B cell (primary cell): ENCODE measurements at regions not wholly inside any gene's neighbourhood (a gene's known extent, or its start where the extent isn't known, plus 50 kb on each side); places are given as distances from the start of the nearest gene placed in this dataset.

ENCODE experiments used
- ATAC-seq: fragments of 200-7000 bp; cut with Tn5 transposase; one replicate; pipeline ENCODE4 v1.10.0; 2021; ENCODE audit warnings: low read depth, mild to moderate bottlenecking, moderate number of reproducible peaks, moderate library complexity
- CTCF ChIA-PET: fragments of 350-600 bp; sonication (Branson Sonifier 250); formaldehyde crosslinking; loops from one replicate; lab custom pipeline; 2021; ENCODE audit warnings: antibody characterized with exemption, inconsistent platforms; lab: Charles Lee
- POLR2A ChIA-PET: fragments of 350-600 bp; sonication (Branson Sonifier 250); formaldehyde crosslinking; loops from one replicate; lab custom pipeline; 2021; ENCODE audit warnings: antibody characterized with exemption; lab: Charles Lee
- DNase-seq: peaks from one replicate; pipeline ENCODE4 v3.0.0; 2013
- H2AFZ ChIP-seq: 2 replicates; pipeline ENCODE4 v1.6.1; 2012; ENCODE audit warnings: mild to moderate bottlenecking, low read depth, low read length; ENCODE audit not compliant: insufficient read depth, poor library complexity, severe bottlenecking
- H3K27ac ChIP-seq, 2 donors: 1 replicate in 1 of 2; 2 replicates in 1 of 2; pipeline ENCODE4 v1.5.1; 2012 to 2013; ENCODE audit warnings: low read length in 2 of 2, mild to moderate bottlenecking in 2 of 2, moderate library complexity in 1 of 2
- H3K27me3 ChIP-seq, 4 experiments: fragments of 200-600 bp in 1 of 4; sonication (generic) in 1 of 4; replicated peaks in 1 of 4; 1 replicate in 2 of 4; 2 replicates in 2 of 4; pipeline versions ENCODE4 v1.6.1 to v1.7.0; 2013 to 2016; ENCODE audit warnings: low read length in 3 of 4, mild to moderate bottlenecking in 2 of 4, mixed read lengths in 1 of 4, moderate library complexity in 1 of 4; ENCODE audit not compliant: insufficient read depth in 4 of 4, control insufficient read depth in 3 of 4; ENCODE audit errors: control extremely low read depth in 1 of 4
- H3K36me3 ChIP-seq, 2 experiments: replicated peaks in 1 of 2; 1 replicate in 1 of 2; 2 replicates in 1 of 2; pipeline versions ENCODE4 v1.6.1 to v1.7.1; 2013; ENCODE audit warnings: low read length in 1 of 2; ENCODE audit not compliant: insufficient read depth in 2 of 2, control insufficient read depth in 1 of 2; ENCODE audit errors: control extremely low read depth in 1 of 2, extremely low read depth in 1 of 2
- H3K4me1 ChIP-seq, 2 donors: fragments of 200-600 bp in 1 of 2; sonication (generic) in 1 of 2; 1 replicate in 1 of 2; 2 replicates in 1 of 2; pipeline versions ENCODE4 v1.5.1 to v1.6.1; 2013 to 2017; ENCODE audit warnings: low read length in 2 of 2; ENCODE audit not compliant: control insufficient read depth in 2 of 2, insufficient read depth in 2 of 2
- H3K4me2 ChIP-seq: replicated peaks from 2 replicates; pipeline ENCODE3; 2012; ENCODE audit warnings: mild to moderate bottlenecking, low read depth, low read length; ENCODE audit not compliant: poor library complexity, severe bottlenecking
- H3K4me3 ChIP-seq, 5 experiments: fragments of 200-600 bp in 1 of 5; sonication (generic) in 1 of 5; 1 replicate in 3 of 5; 2 replicates in 2 of 5; pipeline versions ENCODE4 v1.5.1 to v1.7.0; 2011 to 2016; ENCODE audit warnings: low read length in 4 of 5, mild to moderate bottlenecking in 4 of 5, low read depth in 2 of 5, control low read depth in 1 of 5, moderate library complexity in 1 of 5; ENCODE audit not compliant: insufficient read depth in 1 of 5; ENCODE audit errors: control extremely low read depth in 1 of 5, extremely low read depth in 1 of 5
- H3K79me2 ChIP-seq: fragments of 200-600 bp; sonication (generic); one replicate; pipeline ENCODE4 v1.6.0; 2016; ENCODE audit warnings: low read length; ENCODE audit not compliant: control insufficient read depth, insufficient read depth
- H3K9ac ChIP-seq: fragments of 200-600 bp; sonication (generic); 2 replicates; pipeline ENCODE4 v1.6.1; 2017; ENCODE audit warnings: mild to moderate bottlenecking, low read length, moderate library complexity
- H3K9me3 ChIP-seq, 3 donors: one replicate each; pipeline versions ENCODE4 v1.6.1 to v1.7.1; 2013; ENCODE audit warnings: low read length in 2 of 3; ENCODE audit not compliant: control insufficient read depth in 2 of 3, insufficient read depth in 1 of 3; ENCODE audit errors: control extremely low read depth in 1 of 3
- H4K20me1 ChIP-seq: 2 replicates; pipeline ENCODE4 v1.6.0; 2012; ENCODE audit warnings: mild to moderate bottlenecking, low read length; ENCODE audit not compliant: insufficient read depth, control insufficient read depth, poor library complexity, severe bottlenecking
- H3K27ac Mint-ChIP-seq: one replicate; pipeline ENCODE4 v1.8.0; 2021; ENCODE audit warnings: mixed read lengths
- H3K27me3 Mint-ChIP-seq: one replicate; pipeline ENCODE4 v1.8.0; 2021; ENCODE audit warnings: mixed read lengths
- H3K4me1 Mint-ChIP-seq: one replicate; pipeline ENCODE4 v1.8.0; 2021; ENCODE audit warnings: mixed read lengths
- H3K4me3 Mint-ChIP-seq: one replicate; pipeline ENCODE4 v1.8.0; 2021; ENCODE audit warnings: mixed read lengths
- H3K9me3 Mint-ChIP-seq: one replicate; pipeline ENCODE4 v1.8.0; 2022; ENCODE audit warnings: mixed read lengths; ENCODE audit not compliant: insufficient read depth
- CTCF ChIP-seq: fragments of 200-600 bp; IDR thresholded peaks from one replicate; pipeline ENCODE4 v1.8.0; 2022; ENCODE audit warnings: antibody characterized with exemption, mild to moderate bottlenecking
- EZH2 ChIP-seq: IDR thresholded peaks from 2 replicates; pipeline ENCODE4 v1.6.1; 2012; ENCODE audit warnings: borderline replicate concordance, low read depth, mild to moderate bottlenecking, moderate library complexity, low read length; ENCODE audit not compliant: insufficient read depth, poor library complexity, severe bottlenecking
- WGBS: methylation state at CpG from one replicate; pipeline ENCODE4 v1.1.5; 2013; ENCODE audit warnings: missing lambda C conversion rate; ENCODE audit not compliant: insufficient coverage; 5-methylcytosine and 5-hydroxymethylcytosine counted together
- intact Hi-C: fragments of 100-400 bp; cut with micrococcal nuclease; formaldehyde crosslinking; loops from one replicate; pipeline ENCODE4 v1.10.0; 2022

GRCh38 chr1:184875218-184875617 is 99.1 kb downstream of the NIBAN1 start:
- ATAC-seq, result no peak
- Histone ChIP-seq H3K27ac (no peak overlapping the region), H4K20me1 (no peaks in the 10 kb centered on the region), H2AFZ (no peak overlapping the region), H3K4me1 (no peaks in the 10 kb centered on the region), H3K79me2 (no peaks in the 10 kb centered on the region), H3K4me2 (no peak overlapping the region), H3K9me3 (no peaks in the 10 kb centered on the region), H3K4me3 (no peak overlapping the region), H3K36me3 (no peaks in the 10 kb centered on the region), H3K27me3 (no peaks in the 10 kb centered on the region), H3K9ac (no peak overlapping the region)
- no peaks in the 10 kb centered on the region for H3K27me3 Mint-ChIP-seq
- intact Hi-C loops, result no loop called here
- H3K9me3 Mint-ChIP-seq, result no peaks in the 10 kb centered on the region
- ChIA-PET POLR2A (no interaction called here), CTCF (no interaction called here)
- no peak overlapping the region for H3K4me3 Mint-ChIP-seq
- TF ChIP-seq CTCF, result no peak
- DNase-seq, result no peak
- 90% methylated on average over 4 of the region's 4 CpGs for WGBS
- peaks cover 6% of the 10 kb centered on the region for H3K4me1 Mint-ChIP-seq
- H3K27ac Mint-ChIP-seq, result no peak overlapping the region

GRCh38 chr1:184870319-184870718 is 104.0 kb downstream of the NIBAN1 start:
- POLR2A ChIA-PET, result no interaction called here
- peaks cover 28% of the 10 kb centered on the region for H3K4me1 Mint-ChIP-seq
- H4K20me1 ChIP-seq, result no peaks in the 10 kb centered on the region
- ATAC-seq (no peak), DNase-seq (no peak)
- no peak overlapping the region for H3K4me2 ChIP-seq
- no peaks in the 10 kb centered on the region for H3K27me3 Mint-ChIP-seq
- no peaks in the 10 kb centered on the region for H3K9me3 Mint-ChIP-seq
- H3K27ac Mint-ChIP-seq, result no peak overlapping the region
- no peaks in the 10 kb centered on the region for H3K9me3 ChIP-seq
- TF ChIP-seq CTCF (no peak), EZH2 (no peak)
- no peaks in the 10 kb centered on the region for H3K36me3 ChIP-seq
- H3K4me1 ChIP-seq, result peaks cover 16 to 19% of the 10 kb centered on the region in 2 donors
- H3K27me3 ChIP-seq, result no peaks in the 10 kb centered on the region
- H3K9ac ChIP-seq, result no peak overlapping the region
- no peak overlapping the region for H3K4me3 ChIP-seq
- intact Hi-C loops, result no loop called here
- H3K27ac ChIP-seq, result no peak overlapping the region
- 65% methylated on average over 6 of the region's 7 CpGs for WGBS
- H3K4me3 Mint-ChIP-seq, result no peak overlapping the region
- no peaks in the 10 kb centered on the region for H3K79me2 ChIP-seq
- CTCF ChIA-PET, result no interaction called here
- no peak overlapping the region for H2AFZ ChIP-seq
